GM21515 (cell line): ENCODE measurements at regions not wholly inside any gene's neighbourhood (a gene's known extent, or its start where the extent isn't known, plus 50 kb on each side); places are given as distances from the start of the nearest gene placed in this dataset.

Experiments
- ATAC-seq: cut with Tn5 transposase; IDR thresholded peaks from one replicate; pipeline ENCODE4 v1.9.1; 2021; ENCODE audit not compliant: unreplicated experiment

GRCh38 chr2:22513563-22513962 lies 871.4 kb upstream of the KLHL29 start:
- no peak for ATAC-seq

GRCh38 chr2:22517141-22517540 lies 867.8 kb upstream of the KLHL29 start:
- ATAC-seq: no peak

- ATAC-seq: no peak
These were observed 866.3 kb upstream of the KLHL29 start for GRCh38 chr2:22518641-22519040.

- ATAC-seq: no peak
These were observed 864.4 kb upstream of the KLHL29 start for GRCh38 chr2:22520369-22521288.

GRCh38 chr2:22521620-22522019 lies 863.4 kb upstream of the KLHL29 start:
- no peak for ATAC-seq

- ATAC-seq: no peak
These were observed 859.3 kb upstream of the KLHL29 start for GRCh38 chr2:22525681-22526080.

- ATAC-seq: no peak
These were observed 854.8 kb upstream of the KLHL29 start for GRCh38 chr2:22530131-22530530.

GRCh38 chr2:22536133-22536532 lies 848.8 kb upstream of the KLHL29 start:
- no peak for ATAC-seq

- ATAC-seq: no peak
These were observed 830.5 kb upstream of the KLHL29 start for GRCh38 chr2:22554453-22554852.

- no peak for ATAC-seq
These were observed 827.6 kb upstream of the KLHL29 start for GRCh38 chr2:22557406-22557805.

GRCh38 chr2:22560021-22560420 lies 825.0 kb upstream of the KLHL29 start:
- ATAC-seq: no peak

- ATAC-seq: no peak
These were observed 805.6 kb upstream of the KLHL29 start for GRCh38 chr2:22579341-22579740.

GRCh38 chr2:22582107-22582506 lies 802.9 kb upstream of the KLHL29 start:
- ATAC-seq: no peak

GRCh38 chr2:22596306-22596705 lies 788.7 kb upstream of the KLHL29 start:
- ATAC-seq: no peak

GRCh38 chr2:22600156-22600555 lies 784.8 kb upstream of the KLHL29 start:
- ATAC-seq: no peak

GRCh38 chr2:22600999-22601398 lies 784.0 kb upstream of the KLHL29 start:
- ATAC-seq: no peak

- ATAC-seq: no peak
These were observed 780.8 kb upstream of the KLHL29 start for GRCh38 chr2:22604136-22604535.

GRCh38 chr2:22616031-22616430 lies 768.9 kb upstream of the KLHL29 start:
- ATAC-seq: no peak

- ATAC-seq: no peak
These were observed 761.4 kb upstream of the KLHL29 start for GRCh38 chr2:22623620-22624019.

- ATAC-seq: no peak
These were observed 758.4 kb upstream of the KLHL29 start for GRCh38 chr2:22626621-22627020.

GRCh38 chr2:22628221-22628620 lies 756.8 kb upstream of the KLHL29 start:
- no peak for ATAC-seq

GRCh38 chr2:22628906-22629305 lies 756.1 kb upstream of the KLHL29 start:
- no peak for ATAC-seq

GRCh38 chr2:22634167-22634566 lies 750.8 kb upstream of the KLHL29 start:
- no peak for ATAC-seq
